ENCODE measurements at regions not wholly inside any gene's neighbourhood (a gene's known extent, or its start where the extent isn't known, plus 50 kb on each side); places are given as distances from the start of the nearest gene placed in this dataset.

GRCh38 chr10:123552760-123553554, 113.2 kb upstream of the GPR26 start:
- H3K27me3 ChIP-seq, result peaks cover 0 to 44% of the 10 kb centered on the region in 2 donors
- intact Hi-C loops (cut with DNase I; ENCODE audit: low total_unique reads), result no loop called here
- H3K27ac ChIP-seq, result no peak overlapping the region
- no peaks in the 10 kb centered on the region for H3K36me3 ChIP-seq
- H3K9me3 ChIP-seq, result no peaks in the 10 kb centered on the region
- TF ChIP-seq CTCF (IDR thresholded peaks at IDR 0.05), result no peak
- no peaks in the 10 kb centered on the region for H3K4me1 ChIP-seq
- H3K4me3 ChIP-seq, result no peak overlapping the region
- DNase-seq, result no peak

- DNase-seq, result no peak
Measured at GRCh38 chr10:123553810-123554430, 112.2 kb upstream of the GPR26 start.

GRCh38 chr10:123554656-123555055, 111.5 kb upstream of the GPR26 start:
- TF ChIP-seq CTCF (IDR thresholded peaks at IDR 0.05), result no peak
- intact Hi-C loops (cut with DNase I; ENCODE audit: low total_unique reads), result loop anchor here (5.0 kb wide), 1 partner anchor 507 kb away; no protein-coding TSS in a partner anchor
- peaks cover 0 to 51% of the 10 kb centered on the region in 2 donors for H3K27me3 ChIP-seq

More at GRCh38 chr10:123553810-123554430, 112.2 kb upstream of the GPR26 start:
- Histone ChIP-seq H3K4me3 (no peak overlapping the region), H3K36me3 (no peaks in the 10 kb centered on the region), H3K27ac (no peak overlapping the region), H3K9me3 (no peaks in the 10 kb centered on the region), H3K4me1 (no peaks in the 10 kb centered on the region), H3K27me3 (peaks cover 0 to 44% of the 10 kb centered on the region in 2 donors)
- intact Hi-C loops (cut with DNase I; ENCODE audit: low total_unique reads), result no loop called here
- no peak for TF ChIP-seq CTCF (IDR thresholded peaks at IDR 0.05)

GRCh38 chr10:123555616-123556015, 110.5 kb upstream of the GPR26 start:
- no peak for TF ChIP-seq CTCF (IDR thresholded peaks at IDR 0.05)

More at GRCh38 chr10:123554656-123555055, 111.5 kb upstream of the GPR26 start:
- H3K4me3 ChIP-seq, result no peak overlapping the region
- peaks cover 0 to 3% (median 0%) of the 10 kb centered on the region in 4 donors for H3K4me1 ChIP-seq
- no peaks in the 10 kb centered on the region for H3K36me3 ChIP-seq
- no peak for DNase-seq
- H3K9me3 ChIP-seq, result no peaks in the 10 kb centered on the region
- no peak overlapping the region for H3K27ac ChIP-seq

GRCh38 chr10:123556049-123556448, 110.1 kb upstream of the GPR26 start:
- H3K27ac ChIP-seq, result no peak overlapping the region
- DNase-seq, result no peak
- peaks cover 0 to 3% (median 0%) of the 10 kb centered on the region in 4 donors for H3K4me1 ChIP-seq
- TF ChIP-seq CTCF (IDR thresholded peaks at IDR 0.05), result no peak
- no peaks in the 10 kb centered on the region for H3K36me3 ChIP-seq
- H3K27me3 ChIP-seq, result peaks cover 0 to 59% of the 10 kb centered on the region in 2 donors
- no peaks in the 10 kb centered on the region for H3K9me3 ChIP-seq
- H3K4me3 ChIP-seq, result no peak overlapping the region
- intact Hi-C loops (cut with DNase I; ENCODE audit: low total_unique reads), result loop anchor here (5.0 kb wide), 1 partner anchor 509 kb away; no protein-coding TSS in a partner anchor

More at GRCh38 chr10:123555616-123556015, 110.5 kb upstream of the GPR26 start:
- H3K9me3 ChIP-seq, result no peaks in the 10 kb centered on the region
- intact Hi-C loops (cut with DNase I; ENCODE audit: low total_unique reads), result loop anchor here (5.0 kb wide), 1 partner anchor 508 kb away; no protein-coding TSS in a partner anchor
- no peaks in the 10 kb centered on the region for H3K36me3 ChIP-seq
- H3K27me3 ChIP-seq, result peaks cover 0 to 57% of the 10 kb centered on the region in 2 donors
- no peak overlapping the region for H3K27ac ChIP-seq
- peaks cover 0 to 3% (median 0%) of the 10 kb centered on the region in 4 donors for H3K4me1 ChIP-seq
- DNase-seq, result no peak
- no peak overlapping the region for H3K4me3 ChIP-seq

Data from tibial artery (tissue), 4 donors.